GM19397 (cell line): ENCODE measurements at regions not wholly inside any gene's neighbourhood (a gene's known extent, or its start where the extent isn't known, plus 50 kb on each side); places are given as distances from the start of the nearest gene placed in this dataset.

Source experiments
- ATAC-seq: cut with Tn5 transposase; IDR thresholded peaks from one replicate; pipeline ENCODE4 v1.9.1; 2021; ENCODE audit warnings: mild to moderate bottlenecking, moderate library complexity; ENCODE audit not compliant: unreplicated experiment

DNA sequence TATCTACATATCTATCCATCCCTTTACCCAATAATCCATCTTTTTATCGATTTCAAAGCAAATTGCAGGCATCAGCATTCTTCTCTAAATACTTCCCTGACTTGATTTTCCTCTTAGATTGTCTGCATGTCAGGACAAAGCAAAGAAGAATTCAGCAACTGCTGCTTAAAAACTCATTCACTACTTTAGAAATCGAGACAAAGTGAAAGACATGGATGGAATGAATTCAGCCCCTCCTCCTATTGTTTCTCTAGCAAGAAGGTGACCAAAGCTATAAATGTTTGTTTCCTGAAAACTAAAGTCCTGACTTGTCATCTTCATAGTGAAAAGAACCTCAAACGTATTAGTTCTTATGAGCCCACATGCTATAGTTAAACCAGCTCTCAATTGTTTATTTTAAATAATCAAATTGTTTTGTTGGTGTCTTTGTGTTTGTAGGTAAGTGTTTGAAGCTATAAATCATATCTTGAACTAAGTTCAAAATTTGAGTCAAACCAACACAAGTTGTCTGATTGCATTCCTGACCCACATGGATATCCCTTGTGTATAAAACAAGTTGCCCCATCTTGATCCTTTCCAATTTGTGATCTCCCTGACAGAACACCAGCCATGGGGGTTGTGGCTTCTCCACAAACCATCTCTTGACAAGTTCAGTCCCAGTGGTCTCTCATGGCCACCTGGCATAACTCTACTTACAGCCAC, 58.6 kb upstream of the ARHGAP5 start:
- no peak for ATAC-seq

GRCh38 chr14:32019276-32019675, 57.8 kb upstream of the ARHGAP5 start:
- ATAC-seq = no peak

DNA sequence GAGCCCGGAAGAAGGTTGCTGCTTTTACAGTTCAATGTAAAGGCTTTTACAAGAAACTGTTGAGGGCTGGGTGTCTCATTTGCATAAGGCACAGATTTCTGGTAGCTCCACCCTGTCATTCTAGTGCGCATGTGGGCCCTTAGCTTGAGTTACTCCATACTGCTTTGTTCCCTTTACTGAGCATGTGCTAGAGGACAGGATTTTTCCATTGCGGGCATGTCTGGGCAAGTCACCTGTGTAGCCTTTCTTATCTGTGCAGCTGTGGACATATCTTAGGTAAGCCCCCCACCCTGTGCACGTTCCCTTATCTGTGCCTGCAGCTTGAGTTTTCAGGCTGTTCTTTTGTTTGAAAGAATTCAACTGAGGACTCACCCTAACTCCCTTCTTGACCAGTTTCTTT, 56.2 kb upstream of the ARHGAP5 start:
- no peak for ATAC-seq

- no peak for ATAC-seq
These were observed 55.8 kb upstream of the ARHGAP5 start for GRCh38 chr14:32021341-32021740.

DNA sequence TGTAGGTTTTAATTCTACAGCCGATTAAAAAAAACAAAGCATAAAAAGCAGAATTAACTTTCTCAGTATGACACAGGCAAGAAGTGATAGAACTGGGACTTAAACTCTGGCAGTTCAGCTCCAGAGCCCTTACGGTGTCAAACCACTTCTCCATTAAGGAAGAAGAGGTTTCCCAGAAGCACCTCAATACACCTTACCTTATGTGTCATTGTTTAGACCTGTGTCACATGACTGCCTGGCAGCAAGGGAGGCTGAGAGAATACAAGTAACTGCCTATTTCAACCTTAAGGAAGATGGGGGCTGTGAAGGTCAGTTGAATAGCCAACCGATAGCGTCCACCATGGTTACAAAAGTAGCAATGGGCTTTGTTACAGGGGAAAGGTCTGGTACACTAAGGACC, 54.6 kb upstream of the ARHGAP5 start:
- ATAC-seq = no peak

DNA sequence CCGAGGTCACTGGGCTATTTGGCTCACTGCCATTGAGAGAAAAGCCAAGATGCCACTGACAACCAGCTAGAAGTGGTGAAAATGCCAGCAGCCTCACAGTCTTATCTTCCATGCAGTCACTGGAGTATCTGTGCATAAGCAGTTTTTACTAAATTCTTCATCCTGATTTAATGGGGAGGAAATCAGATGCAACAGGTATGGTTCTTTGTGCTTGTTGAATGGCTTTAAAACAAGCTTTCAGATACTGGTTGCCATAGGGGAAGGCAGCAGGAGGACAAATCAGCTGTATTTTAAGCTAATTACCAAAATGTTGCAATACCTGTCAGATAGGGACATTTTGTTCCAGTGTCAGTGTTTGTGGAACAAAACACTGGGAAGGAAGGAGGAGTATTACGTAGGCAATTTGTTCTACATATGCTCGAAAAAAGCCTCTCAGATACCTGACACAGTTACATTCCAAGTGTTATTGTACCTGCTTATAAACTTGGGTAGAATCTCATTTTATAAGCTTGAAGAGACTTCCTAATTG, 54.1 kb upstream of the ARHGAP5 start:
- no peak for ATAC-seq

GRCh38 chr14:32023540-32023939, 53.6 kb upstream of the ARHGAP5 start:
- ATAC-seq = no peak

- no peak for ATAC-seq
These were observed 49.7 kb upstream of the ARHGAP5 start for GRCh38 chr14:32027255-32027939.
